GM23248 (cell line): ENCODE measurements at regions not wholly inside any gene's neighbourhood (a gene's known extent, or its start where the extent isn't known, plus 50 kb on each side); places are given as distances from the start of the nearest gene placed in this dataset.

Experiments
- DNase-seq: peaks from one replicate; pipeline ENCODE4 v3.0.0-alpha.2; 2015
- H2AFZ ChIP-seq: fragments of 200-600 bp; sonication (generic); 2 replicates; pipeline ENCODE4 v1.6.1; 2016; ENCODE audit warnings: antibody characterized with exemption
- H3F3A ChIP-seq: fragments of 200-600 bp; sonication (generic); 2 replicates; pipeline ENCODE4 v1.6.1; 2016; ENCODE audit warnings: mild to moderate bottlenecking, antibody characterized with exemption, mixed run types; ENCODE audit not compliant: insufficient read depth
- H3K27ac ChIP-seq: fragments of 200-600 bp; sonication (generic); 2 replicates; pipeline ENCODE4 v1.5.1; 2016; ENCODE audit warnings: mild to moderate bottlenecking
- H3K27me3 ChIP-seq: fragments of 200-600 bp; sonication (generic); replicated peaks from 2 replicates; pipeline ENCODE4 v1.6.1; 2016; ENCODE audit warnings: mild to moderate bottlenecking; ENCODE audit not compliant: insufficient read depth
- H3K36me3 ChIP-seq: fragments of 200-600 bp; sonication (generic); 2 replicates; pipeline ENCODE4 v1.6.1; 2016; ENCODE audit warnings: low read depth, mild to moderate bottlenecking
- H3K4me1 ChIP-seq: fragments of 200-600 bp; sonication (generic); 2 replicates; pipeline ENCODE4 v1.6.1; 2016; ENCODE audit warnings: mild to moderate bottlenecking; ENCODE audit not compliant: insufficient read depth
- H3K4me2 ChIP-seq: fragments of 200-600 bp; sonication (generic); one replicate; pipeline ENCODE4 v1.6.1; 2016; ENCODE audit warnings: mild to moderate bottlenecking; ENCODE audit not compliant: unreplicated experiment
- H3K4me3 ChIP-seq: fragments of 200-600 bp; sonication (generic); 2 replicates; pipeline ENCODE4 v1.5.1; 2016; ENCODE audit warnings: mild to moderate bottlenecking
- H3K79me2 ChIP-seq: fragments of 200-600 bp; sonication (generic); 2 replicates; pipeline ENCODE4 v1.6.1; 2016; ENCODE audit warnings: mild to moderate bottlenecking; ENCODE audit not compliant: insufficient read depth
- H3K9ac ChIP-seq: fragments of 200-600 bp; sonication (generic); 2 replicates; pipeline ENCODE4 v1.6.1; 2016; ENCODE audit warnings: mild to moderate bottlenecking
- H3K9me2 ChIP-seq: fragments of 200-600 bp; sonication (generic); 2 replicates; pipeline ENCODE4 v1.6.1; 2016; ENCODE audit warnings: mixed run types, mild to moderate bottlenecking, moderate library complexity; ENCODE audit not compliant: insufficient read depth
- H3K9me3 ChIP-seq: fragments of 200-600 bp; sonication (generic); one replicate; pipeline ENCODE4 v1.6.1; 2017; ENCODE audit warnings: low read depth
- H4K20me1 ChIP-seq: fragments of 200-600 bp; sonication (generic); 2 replicates; pipeline ENCODE4 v1.6.0; 2016; ENCODE audit not compliant: insufficient read depth
- EZH2 ChIP-seq: fragments of 200-600 bp; sonication (generic); IDR thresholded peaks from 2 replicates; pipeline ENCODE4 v1.6.1; 2018; ENCODE audit warnings: antibody characterized with exemption, mild to moderate bottlenecking; ENCODE audit not compliant: insufficient read depth, poor library complexity, severe bottlenecking
- EZH2phosphoT487 ChIP-seq: fragments of 200-600 bp; sonication (generic); IDR thresholded peaks from 2 replicates; pipeline ENCODE4 v1.6.1; 2018; ENCODE audit warnings: antibody characterized with exemption, moderate library complexity, mild to moderate bottlenecking, low read depth; ENCODE audit not compliant: insufficient read depth
- WGBS, 2 experiments: methylation state at CpG; one replicate each; pipeline ENCODE4 v1.1.6; 2015 to 2017; ENCODE audit warnings: low lambda C conversion rate in 2 of 2, low coverage in 1 of 2; ENCODE audit errors: missing lambda C conversion rate in 2 of 2; 5-methylcytosine and 5-hydroxymethylcytosine counted together
- in situ Hi-C: fragments of 300-500 bp; cut with MboI; formaldehyde crosslinking; loops from 2 replicates; pipeline ENCODE4 v1.15.0; 2020

GRCh38 chr20:24736131-24736843 lies 212.8 kb upstream of the CST7 start:
- Histone ChIP-seq H3K27ac (no peak overlapping the region), H3K36me3 (no peaks in the 10 kb centered on the region), H3K4me2 (no peak overlapping the region), H3F3A (no peaks in the 10 kb centered on the region), H4K20me1 (no peaks in the 10 kb centered on the region), H3K9me3 (no peaks in the 10 kb centered on the region), H2AFZ (no peak overlapping the region), H3K79me2 (no peaks in the 10 kb centered on the region), H3K9ac (no peak overlapping the region), H3K4me3 (no peak overlapping the region), H3K4me1 (no peaks in the 10 kb centered on the region), H3K27me3 (peaks cover 10% of the 10 kb centered on the region; the same call in 1 of the 2 replicates), H3K9me2 (no peaks in the 10 kb centered on the region)
- TF ChIP-seq EZH2phosphoT487 (no peak), EZH2 (no peak)
- in situ Hi-C loops = no loop called here
- 35 to 42% methylated on average over 10 of the region's 10 CpGs for WGBS, 2 experiments
- no peak for DNase-seq

GRCh38 chr20:24736844-24737211 lies 212.2 kb upstream of the CST7 start:
- Histone ChIP-seq H3K4me3 (no peak overlapping the region), H4K20me1 (no peaks in the 10 kb centered on the region), H3K27me3 (peaks cover 10% of the 10 kb centered on the region; the same call in 1 of the 2 replicates), H3F3A (no peaks in the 10 kb centered on the region), H3K9me2 (no peaks in the 10 kb centered on the region), H3K27ac (no peak overlapping the region), H3K4me2 (no peak overlapping the region), H3K9me3 (no peaks in the 10 kb centered on the region), H3K4me1 (no peaks in the 10 kb centered on the region), H3K79me2 (no peaks in the 10 kb centered on the region), H2AFZ (no peak overlapping the region), H3K9ac (no peak overlapping the region), H3K36me3 (no peaks in the 10 kb centered on the region)
- 44 to 51% methylated on average over 5 of the region's 5 CpGs for WGBS, 2 experiments
- in situ Hi-C loops = no loop called here
- TF ChIP-seq EZH2phosphoT487 (no peak), EZH2 (no peak)
- DNase-seq = no peak

- in situ Hi-C loops = no loop called here
- 55 to 58% methylated on average over 10 of the region's 10 CpGs for WGBS, 2 experiments
Measured at GRCh38 chr20:24737212-24737850, 211.7 kb upstream of the CST7 start.

GRCh38 chr20:24738058-24738775 lies 210.9 kb upstream of the CST7 start:
- H3K27ac ChIP-seq = no peak overlapping the region
- H3K4me1 ChIP-seq = no peaks in the 10 kb centered on the region
- no peak for DNase-seq
- no peaks in the 10 kb centered on the region for H3K36me3 ChIP-seq
- WGBS, 2 experiments = 58 to 67% methylated on average over 8 to 9 of the region's 9 CpGs
- H3F3A ChIP-seq = no peaks in the 10 kb centered on the region
- no peak overlapping the region for H3K4me3 ChIP-seq
- no peak overlapping the region for H2AFZ ChIP-seq
- H4K20me1 ChIP-seq = no peaks in the 10 kb centered on the region
- TF ChIP-seq EZH2 (no peak), EZH2phosphoT487 (no peak)
- H3K9ac ChIP-seq = no peak overlapping the region
- H3K9me3 ChIP-seq = no peaks in the 10 kb centered on the region
- H3K79me2 ChIP-seq = no peaks in the 10 kb centered on the region
- no peak overlapping the region for H3K4me2 ChIP-seq
- no peaks in the 10 kb centered on the region for H3K9me2 ChIP-seq
- peaks cover 10% of the 10 kb centered on the region; the same call in 1 of the 2 replicates for H3K27me3 ChIP-seq
- in situ Hi-C loops = no loop called here

More at GRCh38 chr20:24737212-24737850, 211.7 kb upstream of the CST7 start:
- TF ChIP-seq EZH2phosphoT487 = no peak
- no peak for TF ChIP-seq EZH2
- Histone ChIP-seq H3K9me2 (no peaks in the 10 kb centered on the region), H3F3A (no peaks in the 10 kb centered on the region), H4K20me1 (no peaks in the 10 kb centered on the region), H2AFZ (no peak overlapping the region), H3K79me2 (no peaks in the 10 kb centered on the region), H3K36me3 (no peaks in the 10 kb centered on the region), H3K27me3 (peaks cover 10% of the 10 kb centered on the region; the same call in 1 of the 2 replicates), H3K9ac (no peak overlapping the region), H3K27ac (no peak overlapping the region), H3K9me3 (no peaks in the 10 kb centered on the region), H3K4me3 (no peak overlapping the region), H3K4me2 (no peak overlapping the region), H3K4me1 (no peaks in the 10 kb centered on the region)
- DNase-seq = no peak
